Ovary (tissue), 3 donors: ENCODE measurements at regions not wholly inside any gene's neighbourhood (a gene's known extent, or its start where the extent isn't known, plus 50 kb on each side); places are given as distances from the start of the nearest gene placed in this dataset.

Source experiments
- CTCF ChIP-seq, 3 donors: fragments of 450-650 bp in 2 of 3; fragments of 200-600 bp in 1 of 3; IDR thresholded peaks; one replicate each; pipeline versions ENCODE4 v1.5.1 to v1.8.0; 2016 to 2022; ENCODE audit warnings: antibody characterized with exemption in 3 of 3, mild to moderate bottlenecking in 1 of 3
- EP300 ChIP-seq: sonication (generic); formaldehyde crosslinking; IDR thresholded peaks from one replicate; pipeline ENCODE4 v1.6.1; 2017; ENCODE audit warnings: antibody characterized with exemption
- POLR2A ChIP-seq: fragments of 450-650 bp; IDR thresholded peaks from one replicate; pipeline ENCODE4 v1.6.1; 2017; ENCODE audit warnings: antibody characterized with exemption, mild to moderate bottlenecking, moderate library complexity
- donor health status: DM: no; HTN: no; CAD: no.

DNA sequence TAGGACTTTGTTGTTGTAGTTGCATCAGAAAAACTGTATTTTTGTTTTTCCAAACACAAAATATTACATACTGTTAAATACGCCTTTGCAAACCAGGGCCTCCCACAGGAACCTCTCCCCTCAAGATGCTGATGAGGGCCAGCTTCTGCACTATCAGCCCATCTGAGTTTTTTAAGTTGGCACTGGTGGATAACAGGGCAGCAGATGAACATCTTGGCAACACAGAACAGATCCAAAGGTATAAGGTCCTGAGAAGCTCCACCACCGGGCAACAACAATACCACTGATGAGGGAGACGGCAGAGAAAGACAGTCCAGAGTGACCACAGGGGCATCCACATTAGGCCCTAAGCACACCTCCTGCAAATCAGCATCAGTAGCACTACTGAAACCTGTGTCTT lies 177.7 kb downstream of the DLL1 start:
- TF ChIP-seq POLR2A, result no peak
- TF ChIP-seq CTCF (IDR thresholded peaks at IDR 0.05), result no peak
- TF ChIP-seq EP300, result no peak
